GM19351 (cell line): ENCODE measurements at regions not wholly inside any gene's neighbourhood (a gene's known extent, or its start where the extent isn't known, plus 50 kb on each side); places are given as distances from the start of the nearest gene placed in this dataset.

Experiments used
- ATAC-seq: cut with Tn5 transposase; IDR thresholded peaks from one replicate; pipeline ENCODE4 v1.9.1; 2021; ENCODE audit warnings: mild to moderate bottlenecking, moderate library complexity; ENCODE audit not compliant: unreplicated experiment

DNA sequence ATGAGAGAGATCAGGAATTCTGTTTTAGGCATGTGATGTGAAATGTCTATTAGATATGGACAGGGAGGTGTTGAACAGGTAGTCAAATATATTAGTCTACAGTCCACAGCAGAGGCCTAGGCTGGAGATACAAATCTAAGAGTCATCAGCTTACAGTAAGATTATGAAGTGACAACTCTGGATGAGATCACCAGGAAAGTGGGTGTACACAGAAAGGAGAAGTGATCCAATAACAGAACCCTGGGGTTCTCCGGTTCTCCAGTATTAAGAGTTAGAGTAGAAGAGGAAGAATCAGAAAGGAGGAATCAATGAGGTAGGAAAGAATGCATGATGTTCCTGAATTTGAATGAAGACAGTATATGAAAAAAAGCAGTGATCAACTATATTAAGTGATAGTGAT lies 362.3 kb downstream of the FIGN start:
- peak; percentile 67 for ATAC-seq

DNA sequence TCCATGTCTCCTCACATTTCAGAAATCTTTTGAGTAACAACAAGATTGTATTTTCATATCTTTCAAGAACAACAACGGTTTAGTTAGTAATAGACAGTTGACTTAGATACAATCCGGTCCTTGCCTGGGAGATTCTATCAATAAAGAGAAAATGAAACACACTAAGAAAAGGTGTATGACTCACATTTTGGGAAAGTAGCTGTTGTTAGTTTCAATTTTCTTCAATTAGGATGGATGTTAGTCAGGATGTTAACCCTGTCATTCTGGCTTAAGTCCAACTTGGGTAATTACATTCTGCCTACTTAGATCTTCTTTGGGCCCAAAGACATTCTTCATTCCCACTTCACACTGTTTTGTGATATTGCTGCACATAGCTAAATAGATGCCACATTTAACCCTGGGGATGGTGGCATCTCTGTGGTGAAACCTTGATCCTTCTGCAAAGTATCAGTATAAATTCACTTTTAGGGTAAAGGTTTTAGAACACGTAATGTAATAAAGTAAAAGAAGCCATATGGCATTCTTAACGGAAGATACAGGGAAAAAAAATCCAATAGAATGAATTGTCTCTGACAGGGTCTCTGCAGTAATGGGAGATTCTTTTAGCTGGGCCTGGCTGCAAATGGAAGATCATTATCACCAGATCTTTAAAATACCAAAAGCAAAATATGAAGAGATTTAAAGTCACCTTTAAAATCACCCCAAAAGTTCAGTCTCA lies 365.5 kb downstream of the FIGN start:
- no peak for ATAC-seq

DNA sequence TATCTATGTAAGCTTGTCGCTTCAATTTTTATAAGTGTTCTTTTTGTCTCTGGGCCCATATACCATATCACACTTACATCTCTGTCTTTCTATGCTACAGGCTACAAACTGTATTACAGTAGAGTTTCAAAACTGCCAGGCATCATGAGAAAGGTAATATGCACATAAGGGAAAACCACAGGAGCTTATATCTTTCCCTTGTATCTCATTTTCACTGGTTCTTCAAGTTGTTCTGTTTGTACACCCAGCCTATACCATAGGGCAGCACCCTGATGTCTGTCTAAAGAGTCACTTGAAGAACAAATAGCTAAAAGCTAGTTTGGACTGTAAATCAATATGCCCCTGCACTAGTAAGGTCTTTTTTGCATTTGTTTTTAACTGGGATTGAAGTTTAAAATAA lies 366.7 kb downstream of the FIGN start:
- no peak for ATAC-seq

DNA sequence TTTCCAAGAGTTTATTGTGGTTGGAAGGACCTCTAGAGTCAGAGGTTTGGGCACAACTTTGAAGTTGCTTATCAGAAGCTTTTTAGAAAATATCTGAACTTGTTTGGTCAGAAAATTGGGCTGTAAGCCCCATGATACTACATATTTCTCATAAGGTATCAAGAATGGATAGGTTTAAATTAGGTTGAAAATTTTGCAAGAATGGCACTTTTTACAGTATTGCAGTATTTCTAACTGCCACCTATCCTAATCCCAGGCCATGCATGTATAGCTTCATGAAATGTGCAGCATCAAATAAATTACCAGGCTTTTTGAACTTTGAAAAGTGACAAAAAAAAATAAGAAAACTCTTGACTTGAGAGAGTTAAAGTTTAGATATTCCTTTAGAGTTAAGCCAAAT lies 367.2 kb downstream of the FIGN start:
- ATAC-seq: no peak

DNA sequence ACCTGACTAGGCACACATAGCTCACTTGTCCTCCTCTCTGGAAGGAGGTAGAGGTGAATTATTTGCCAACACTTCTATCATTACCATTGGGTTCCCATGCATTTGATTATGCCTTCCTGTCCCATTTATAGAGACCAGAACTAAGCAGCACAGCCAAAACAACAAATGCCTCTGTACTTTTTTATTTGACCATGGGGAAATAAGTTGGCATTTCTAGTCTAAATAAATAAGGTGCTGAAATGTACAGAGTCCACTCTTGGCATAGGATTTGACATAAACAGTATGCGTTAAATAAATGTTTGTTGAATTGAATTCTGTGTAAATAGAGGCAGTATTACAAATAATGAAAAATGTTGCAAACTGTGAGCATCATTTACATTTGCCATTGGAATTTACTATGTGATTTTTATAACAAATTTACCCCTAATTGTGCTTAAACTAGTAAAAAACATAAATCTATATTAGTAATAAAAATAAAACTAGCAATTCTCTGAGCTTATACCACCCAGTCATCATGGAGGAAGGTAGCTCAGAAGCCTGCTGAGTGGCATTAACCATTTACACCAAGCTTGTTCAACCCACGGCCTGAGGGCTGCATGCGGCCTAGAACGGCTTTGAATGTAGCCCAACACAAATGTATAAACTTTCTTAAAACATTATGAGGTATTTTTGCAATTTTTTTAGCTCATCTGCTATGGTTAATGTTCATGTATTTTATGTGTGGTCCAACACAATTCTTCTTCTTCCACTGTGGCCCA lies 367.8 kb downstream of the FIGN start:
- no peak for ATAC-seq

DNA sequence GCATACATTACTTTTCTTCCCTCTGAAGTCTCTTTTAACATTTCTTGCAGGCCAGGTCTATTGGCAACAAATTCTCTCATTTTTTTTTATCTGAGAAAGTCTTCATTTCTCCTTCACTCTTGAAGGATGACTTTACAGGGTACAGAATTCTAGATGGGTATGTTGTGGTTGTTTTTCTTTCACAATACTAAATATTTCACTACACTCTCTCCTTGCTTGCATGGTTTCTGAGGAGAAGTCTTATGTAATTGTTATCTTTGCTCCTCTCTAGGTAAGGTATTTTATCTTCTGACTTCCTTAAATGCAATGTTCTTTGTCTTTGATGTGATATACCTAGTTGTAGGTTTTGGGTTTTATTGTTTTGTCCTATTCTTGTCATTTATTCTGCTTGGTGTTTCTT lies 371.1 kb downstream of the FIGN start:
- no peak for ATAC-seq

DNA sequence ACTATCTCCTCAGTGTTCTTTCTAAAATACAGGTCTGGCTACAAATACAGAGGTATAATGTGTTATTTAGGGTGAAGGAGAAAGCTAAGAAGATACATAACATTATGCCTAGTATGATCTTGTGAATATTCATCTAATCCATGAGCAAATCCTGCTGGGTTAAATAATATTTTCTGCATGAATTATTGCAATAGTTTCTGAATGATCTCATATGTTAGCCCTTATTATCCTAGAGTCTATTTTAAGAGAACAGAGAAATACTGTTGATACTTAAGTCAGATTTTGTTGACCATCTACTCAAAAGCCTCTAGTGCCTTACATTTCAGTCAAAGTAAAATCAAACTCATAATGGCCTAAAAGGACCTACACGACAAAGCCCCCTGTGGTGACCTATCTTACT lies 382.3 kb downstream of the FIGN start:
- no peak for ATAC-seq

DNA sequence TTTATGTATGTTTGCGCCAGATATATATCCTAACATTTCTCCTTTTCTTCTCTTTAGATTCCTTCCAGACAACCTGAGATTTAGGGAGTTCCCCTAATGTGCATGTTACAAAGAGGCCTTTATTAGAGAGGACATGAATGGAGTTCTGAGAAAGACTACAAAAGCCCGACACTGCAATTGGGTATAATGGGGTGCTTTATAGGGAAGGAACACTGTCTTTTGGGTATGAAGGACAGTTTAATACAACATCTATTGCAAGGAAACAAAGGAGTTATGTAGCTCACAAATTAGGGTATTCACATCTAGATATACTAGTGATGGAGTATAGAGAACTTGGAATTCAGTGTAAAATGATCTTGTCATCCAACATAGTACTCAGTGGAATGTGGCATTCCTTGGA lies 383.8 kb downstream of the FIGN start:
- no peak for ATAC-seq

DNA sequence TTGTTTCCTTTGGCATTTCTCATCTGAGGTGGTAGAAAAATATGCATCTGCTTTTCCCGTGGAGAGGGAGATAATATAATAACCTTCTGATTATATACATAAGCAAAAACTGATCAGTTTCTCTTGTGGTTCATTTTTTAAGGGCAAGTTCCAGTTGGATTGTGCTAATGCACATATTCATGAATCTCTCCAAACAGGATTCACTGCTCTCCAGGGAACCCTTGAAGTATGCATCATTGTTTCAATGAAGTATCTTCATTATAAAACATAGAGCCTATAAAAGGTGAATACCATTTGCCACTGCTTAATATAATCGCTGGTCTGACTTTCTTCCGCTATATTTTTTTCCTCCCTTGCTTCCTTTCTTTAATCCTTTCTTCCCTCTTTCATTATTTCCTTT lies 384.7 kb downstream of the FIGN start:
- ATAC-seq: no peak

DNA sequence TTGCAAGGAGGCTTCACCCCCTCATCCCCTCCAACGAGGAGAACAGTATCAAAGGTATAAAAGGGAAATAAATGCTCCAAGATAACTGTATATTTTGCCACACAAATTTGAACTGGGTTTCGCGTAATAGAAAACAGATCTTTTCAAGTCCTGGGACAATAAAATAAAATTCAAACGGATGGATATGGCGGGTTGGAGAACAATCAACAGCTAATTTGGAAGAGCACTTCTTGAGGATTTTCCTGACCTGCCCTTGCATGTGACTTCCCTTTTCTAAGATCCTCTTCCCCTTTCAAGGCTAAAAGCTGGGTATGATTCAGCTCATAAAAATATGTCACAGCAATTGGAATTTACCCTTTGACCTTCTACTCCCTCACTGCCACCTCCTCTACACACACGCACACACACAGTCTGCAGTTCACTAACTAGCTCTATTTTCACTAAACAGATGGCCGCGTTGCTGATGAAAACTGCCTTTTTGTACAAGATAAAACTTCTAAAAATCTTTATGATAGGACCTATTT lies 386.9 kb downstream of the FIGN start:
- ATAC-seq: no peak

DNA sequence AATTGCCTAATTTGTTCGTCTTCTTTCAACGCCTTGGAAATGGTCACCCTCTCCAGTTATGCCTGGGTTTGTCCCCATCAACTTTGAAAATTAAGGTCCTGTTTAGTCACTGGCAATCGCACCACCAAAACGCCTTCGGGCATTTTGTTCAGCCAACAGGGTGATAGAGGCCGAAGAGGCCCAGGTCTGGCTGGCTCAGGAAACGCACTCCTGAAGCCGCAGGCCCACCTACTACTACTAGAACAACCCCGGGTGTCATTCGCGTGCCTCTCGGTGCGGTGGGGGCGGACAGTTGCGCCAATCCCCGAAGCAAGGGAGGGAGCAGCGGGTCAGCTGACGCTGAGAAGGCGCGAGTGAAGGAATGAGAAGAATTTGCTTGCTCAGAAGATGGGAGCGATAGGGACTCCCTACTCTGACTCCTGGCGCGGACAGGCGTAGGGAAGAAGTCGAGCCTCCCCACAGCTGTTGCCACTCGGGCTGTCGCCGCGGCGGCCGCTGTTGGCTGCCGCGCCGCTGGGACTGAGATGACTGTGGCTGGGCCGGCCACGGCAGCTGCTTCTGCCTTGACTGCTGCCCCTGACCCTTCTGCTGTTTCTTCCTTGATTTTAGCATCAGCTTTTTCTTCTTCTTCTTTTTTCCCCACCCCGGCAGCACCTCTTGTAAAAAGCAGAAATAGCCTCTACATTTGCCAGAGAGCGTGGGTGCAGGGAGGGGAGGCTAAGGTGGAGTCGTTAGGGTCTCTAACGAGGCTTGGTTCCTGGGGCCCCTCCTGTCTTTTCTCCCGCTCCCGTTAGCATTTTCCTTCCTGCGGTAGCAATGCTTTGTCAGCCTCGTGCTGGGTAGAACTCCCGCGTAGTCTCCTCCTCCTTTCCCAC lies 387.6 kb downstream of the FIGN start:
- ATAC-seq: no peak

DNA sequence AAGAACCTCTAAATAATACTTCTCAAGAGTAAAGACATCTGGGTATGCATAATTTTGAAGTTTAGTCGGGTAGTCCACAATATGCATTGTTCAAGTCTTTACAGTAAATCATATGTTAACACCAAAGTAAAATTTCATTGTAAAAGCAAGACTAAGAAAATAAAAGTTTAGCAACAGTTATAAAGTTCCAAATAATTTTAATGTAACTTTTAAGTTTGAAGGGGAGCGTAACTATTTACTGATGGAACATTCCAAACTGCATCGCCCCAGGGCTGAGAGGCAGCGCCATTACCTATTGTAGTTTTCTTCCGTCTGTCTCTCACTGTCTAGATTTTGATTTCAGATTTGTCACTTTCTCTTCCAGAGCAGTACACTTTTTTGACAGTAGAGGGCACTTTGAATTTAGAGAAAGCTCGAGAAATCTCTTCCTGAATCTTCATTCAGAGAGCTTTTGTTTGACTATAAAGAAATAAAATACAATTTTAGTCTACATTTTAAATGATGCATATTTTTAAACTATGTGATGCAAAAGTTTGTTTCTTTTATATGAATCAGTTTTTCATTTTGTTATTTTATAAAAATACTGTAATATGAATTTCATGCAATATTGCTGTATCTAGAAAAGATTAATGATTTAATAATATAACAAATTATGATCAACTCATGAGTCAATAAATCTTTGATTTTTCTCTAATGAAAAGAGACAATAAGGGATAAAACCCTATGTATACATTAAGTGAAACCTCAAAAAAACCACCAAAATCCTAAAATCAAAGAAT lies 389.8 kb downstream of the FIGN start:
- peak; percentile 96 for ATAC-seq

DNA sequence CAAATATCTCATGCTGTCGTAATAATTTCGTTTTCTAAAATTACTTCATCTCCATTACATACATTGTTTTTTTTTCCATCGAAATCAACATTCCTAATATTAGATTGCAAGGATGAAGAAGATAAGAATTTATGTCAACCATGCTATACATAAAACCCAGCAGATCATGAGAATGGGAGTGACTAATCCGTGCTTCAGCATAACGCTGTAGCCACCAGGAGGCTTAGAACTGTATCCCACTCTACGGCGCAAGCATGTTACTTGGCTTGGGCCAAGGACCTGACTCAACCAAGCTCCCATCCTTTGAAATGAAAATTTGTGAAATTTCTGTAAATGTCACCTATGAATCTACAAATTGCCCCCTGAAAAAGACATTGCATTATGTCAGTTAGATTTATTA lies 392.5 kb downstream of the FIGN start:
- no peak for ATAC-seq

DNA sequence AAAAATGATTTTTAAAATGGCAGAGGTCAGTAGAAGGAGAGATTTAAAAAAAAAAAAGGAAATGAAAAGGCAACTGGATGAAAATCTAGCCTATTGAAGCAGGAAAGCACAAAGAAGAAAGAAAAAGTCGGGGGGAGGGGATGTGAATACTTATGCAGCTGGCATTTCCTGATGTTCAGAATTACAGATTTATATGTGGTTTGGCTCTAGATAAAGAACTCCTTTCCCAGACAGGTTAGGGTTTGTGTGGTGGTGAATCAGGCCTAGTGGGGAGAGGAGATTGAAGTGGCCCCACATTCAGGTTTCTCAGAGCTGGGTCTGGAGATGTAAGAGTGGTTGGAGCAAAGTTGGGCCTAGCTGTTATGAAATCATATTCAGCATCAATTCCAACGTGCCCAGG lies 394.4 kb downstream of the FIGN start:
- no peak for ATAC-seq

DNA sequence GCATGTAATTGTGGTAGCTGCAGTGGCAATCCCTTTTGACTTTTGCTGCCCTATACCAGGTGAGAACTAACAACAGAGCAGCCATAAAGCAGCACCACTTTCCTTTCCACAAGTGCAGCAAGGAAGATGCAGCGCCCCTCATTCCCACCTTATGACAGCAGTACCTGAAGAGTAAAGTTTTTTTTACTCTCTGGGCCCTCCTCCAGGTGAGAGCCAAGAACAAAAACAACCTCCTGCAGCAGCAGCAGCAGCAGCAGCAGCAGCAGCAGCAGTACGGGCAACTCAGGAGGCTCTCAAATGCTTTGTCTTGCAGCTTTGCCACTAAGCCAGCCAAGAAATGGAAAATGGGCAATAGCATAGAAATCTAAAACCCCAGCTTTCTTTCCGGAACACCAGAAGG lies 397.5 kb downstream of the FIGN start:
- no peak for ATAC-seq

DNA sequence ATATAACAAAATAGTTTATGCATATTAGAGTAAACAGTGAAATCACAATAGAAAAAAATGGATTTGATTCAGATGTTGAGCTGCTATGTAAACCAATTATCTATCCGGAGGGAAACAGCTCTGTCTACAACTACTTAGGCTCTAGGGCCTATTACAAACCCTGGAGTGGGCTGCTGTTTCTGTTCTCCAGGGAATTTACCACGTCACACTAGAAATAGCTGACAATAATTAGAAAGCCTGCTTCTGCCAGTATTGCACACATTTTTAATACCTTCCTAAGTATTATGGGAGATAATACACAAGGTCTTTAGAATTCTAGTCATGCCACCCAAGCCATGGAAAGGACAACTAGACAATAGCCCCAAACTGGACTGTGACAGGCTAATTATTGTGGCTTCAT lies 411.1 kb downstream of the FIGN start:
- no peak for ATAC-seq

DNA sequence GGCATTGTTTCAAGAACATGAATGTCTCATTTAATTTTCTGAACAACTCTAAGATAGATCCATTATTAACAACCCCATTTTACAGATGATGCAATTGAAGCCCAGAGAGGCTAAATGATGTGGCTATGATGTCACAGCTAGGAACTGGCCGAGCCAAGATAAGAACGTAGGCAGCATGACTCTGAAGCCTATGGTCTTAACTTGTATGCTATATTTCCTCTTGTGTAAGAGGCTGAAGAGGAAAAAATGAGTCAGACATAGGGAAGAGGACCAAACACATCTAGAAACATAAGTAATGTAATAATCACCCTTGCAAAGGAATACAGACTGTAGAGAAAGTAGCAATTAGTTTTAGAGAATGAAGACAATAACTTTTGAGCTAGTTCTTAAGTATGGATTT lies 416.8 kb downstream of the FIGN start:
- ATAC-seq: no peak

DNA sequence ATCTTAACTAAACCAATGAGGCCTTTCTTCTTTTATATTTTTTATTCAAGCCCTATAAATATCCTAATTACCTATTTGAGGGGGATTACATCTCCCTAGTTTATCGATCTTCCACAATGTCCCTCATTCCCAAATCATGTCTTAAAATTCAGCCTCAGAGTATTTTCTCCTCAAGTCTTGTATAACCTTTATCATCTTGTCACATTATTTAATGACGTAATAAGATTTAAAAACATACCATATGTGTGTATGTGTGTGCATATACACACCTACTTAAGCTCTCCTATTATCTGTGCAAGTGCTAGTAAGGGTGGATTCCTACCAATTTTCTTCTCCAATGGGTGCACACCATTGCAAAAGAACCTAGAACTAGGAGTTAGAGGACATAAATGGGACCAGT lies 421.1 kb downstream of the FIGN start:
- no peak for ATAC-seq

DNA sequence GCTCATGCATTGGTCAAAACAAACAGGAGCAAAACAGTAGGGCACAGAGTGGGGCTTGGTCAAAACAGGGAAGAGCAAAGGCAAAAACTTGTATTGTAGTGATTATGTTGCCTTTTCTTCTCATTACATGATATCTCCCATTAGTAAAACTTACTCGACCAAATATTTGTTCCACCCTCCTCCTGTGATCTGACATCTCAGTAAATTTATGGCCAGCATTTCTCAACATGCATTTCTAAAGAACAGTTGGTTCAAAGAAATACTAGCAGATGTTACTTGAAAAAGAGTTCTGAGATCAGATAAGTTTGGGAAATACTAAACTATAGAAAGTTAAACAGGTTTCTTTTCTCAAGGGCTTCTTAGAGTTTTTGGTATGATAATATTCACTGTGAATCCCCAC lies 423.1 kb downstream of the FIGN start:
- no peak for ATAC-seq

DNA sequence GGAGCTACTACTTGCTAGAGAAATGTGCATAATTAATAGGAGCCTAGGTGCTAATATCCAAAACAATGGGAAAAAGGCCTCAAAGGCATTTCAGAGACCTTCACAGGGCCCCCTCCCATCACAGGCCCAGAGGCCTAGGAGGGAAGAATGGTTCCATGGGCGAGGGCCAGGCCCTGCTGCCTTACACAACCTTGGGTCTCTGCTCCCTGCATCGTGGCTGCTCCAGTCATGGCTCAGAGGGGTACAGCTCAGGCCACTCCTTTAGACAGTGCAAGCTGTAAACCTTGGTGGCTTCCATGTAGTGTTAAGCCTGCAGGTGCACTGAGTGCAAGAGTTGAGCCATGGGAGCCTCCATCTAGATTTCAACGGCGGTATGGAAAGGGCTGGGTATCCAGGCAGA lies 429.2 kb downstream of the FIGN start:
- no peak for ATAC-seq

DNA sequence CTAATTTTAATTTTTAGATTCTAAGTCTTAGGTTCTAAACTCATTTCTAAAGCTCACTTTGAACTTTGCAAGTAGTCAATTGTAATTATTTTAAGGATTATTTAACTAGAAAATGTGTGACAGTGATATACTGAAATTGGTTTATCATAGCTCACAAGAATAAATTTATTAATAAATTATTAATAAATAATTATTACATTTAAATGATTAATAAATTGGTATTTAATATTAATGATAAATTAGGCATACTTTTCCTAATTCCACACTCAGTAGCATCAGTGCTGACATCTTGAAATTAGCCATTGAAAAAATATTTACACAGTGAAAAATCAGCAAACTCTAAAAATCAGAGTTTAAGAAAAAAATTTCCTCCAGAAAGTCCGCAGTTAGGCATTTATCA lies 433.7 kb downstream of the FIGN start:
- ATAC-seq: no peak
